ENCODE measurements at regions not wholly inside any gene's neighbourhood (a gene's known extent, or its start where the extent isn't known, plus 50 kb on each side); places are given as distances from the start of the nearest gene placed in this dataset.

DNA sequence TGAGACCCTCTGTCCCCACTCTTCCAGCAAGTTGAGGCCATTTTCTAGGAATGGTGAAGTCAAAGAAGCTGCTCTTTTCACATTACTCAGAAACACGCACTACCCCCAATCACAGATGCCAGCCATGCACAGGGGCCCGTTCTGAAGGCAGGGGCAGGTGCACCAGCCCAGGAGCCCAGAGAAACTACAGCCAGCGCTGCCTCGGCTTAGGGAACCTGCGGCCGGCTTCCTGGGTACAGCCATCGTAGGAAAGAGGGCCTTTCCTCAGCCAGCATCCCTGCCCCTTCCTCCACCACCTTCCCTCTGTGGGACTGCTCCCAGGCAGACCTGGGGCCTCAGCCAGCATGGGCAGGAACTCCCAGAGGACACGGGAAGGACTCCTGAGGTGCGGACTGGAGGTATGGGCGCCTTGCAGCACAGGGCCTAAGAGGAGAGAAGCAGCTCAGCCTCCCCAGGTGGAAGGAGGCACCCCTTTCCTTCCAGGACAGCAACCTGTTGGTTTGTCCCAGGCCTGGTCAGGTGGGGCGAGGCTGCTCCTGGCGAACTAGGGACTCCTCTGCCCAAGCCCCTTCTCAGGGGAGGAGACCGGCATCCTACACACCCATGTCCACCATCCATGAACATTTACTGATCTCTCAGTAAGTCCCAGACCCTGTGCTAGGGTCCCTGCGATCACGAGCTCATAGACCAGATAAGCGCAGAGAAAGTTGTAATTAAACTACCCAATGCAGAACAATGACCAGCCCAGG, 99.0 kb upstream of the ID2 start:
- TF ChIP-seq CTCF (IDR thresholded peaks at IDR 0.05): no peak
- no peak for TF ChIP-seq POLR2A (IDR thresholded peaks at IDR 0.05)
